K562 (cell line): ENCODE measurements at regions not wholly inside any gene's neighbourhood (a gene's known extent, or its start where the extent isn't known, plus 50 kb on each side); places are given as distances from the start of the nearest gene placed in this dataset.

ENCODE experiments used
- ATAC-seq: fragments of 200-7000 bp; cut with Tn5 transposase; 3 replicates; pipeline ENCODE4 v1.9.1; 2020; ENCODE audit warnings: moderate library complexity
- BruUV-seq: library from RNA; stranded (reverse); fragments of 400-500 nt; replicated peaks from 2 replicates; lab custom pipeline; 2021; lab: Mats Ljungman, UMichigan
- CTCF ChIA-PET: fragments of 300-600 bp; formaldehyde crosslinking; extraction: SDS; loops from one replicate; lab custom pipeline; 2021; ENCODE audit warnings: low intra/inter-chr PET ratio; lab: Yijun Ruan, JAX
- POLR2A ChIA-PET: fragments of 300-600, 350-650 bp; sonication (Branson Sonifier 250); formaldehyde crosslinking; extraction: SDS; loops from one replicate; lab custom pipeline; 2021; ENCODE audit warnings: antibody characterized with exemption, inconsistent platforms; lab: Yijun Ruan, JAX
- DNase-seq, 4 experiments: peaks; one replicate each; pipeline versions ENCODE4 v3.0.0 to v3.0.0-alpha.2; 2011 to 2018; ENCODE audit warnings: low spot score in 3 of 4, mixed read lengths in 3 of 4; ENCODE audit errors: extremely low read depth in 1 of 4
- FAIRE-seq: peaks from 2 replicates; lab custom pipeline; 2011; peaks lifted over from hg19 to GRCh38; lab: Jason Lieb, UNC
- H2AFZ ChIP-seq: 2 replicates; pipeline ENCODE4 v1.6.0; 2011; ENCODE audit warnings: low read depth, low read length, control low read depth, inconsistent platforms
- H3K27ac ChIP-seq: fragments of 200-600 bp; 3 replicates; pipeline ENCODE4 v1.8.0; 2011; ENCODE audit warnings: low read depth, mild to moderate bottlenecking, control low read depth, inconsistent platforms, low read length, moderate library complexity, mixed read lengths; ENCODE audit errors: extremely low read depth
- H3K27me3 ChIP-seq, 2 experiments: fragments of 300-600 bp in 1 of 2; 2 replicates in 1 of 2; 3 replicates in 1 of 2; pipeline versions ENCODE4 v1.6.0 to v1.8.0; 2011; ENCODE audit warnings: inconsistent platforms in 2 of 2, low read length in 2 of 2, mild to moderate bottlenecking in 1 of 2, mixed read lengths in 1 of 2, moderate library complexity in 1 of 2; ENCODE audit not compliant: control insufficient read depth in 2 of 2, insufficient read depth in 2 of 2
- H3K36me3 ChIP-seq: fragments of 300-600 bp; 3 replicates; pipeline ENCODE4 v1.8.0; 2011; ENCODE audit warnings: mild to moderate bottlenecking, low read length, inconsistent platforms; ENCODE audit not compliant: control insufficient read depth, insufficient read depth
- H3K4me1 ChIP-seq, 2 experiments: fragments of 200-600 bp in 1 of 2; replicated peaks in 1 of 2; 2 replicates in 1 of 2; 3 replicates in 1 of 2; pipeline versions ENCODE4 v1.5.1 to v1.8.0; 2011; ENCODE audit warnings: inconsistent platforms in 2 of 2, low read length in 2 of 2, mild to moderate bottlenecking in 1 of 2, mixed read lengths in 1 of 2, moderate library complexity in 1 of 2; ENCODE audit not compliant: control insufficient read depth in 2 of 2, insufficient read depth in 2 of 2
- H3K4me2 ChIP-seq: 2 replicates; pipeline ENCODE4 v1.6.1; 2011; ENCODE audit warnings: low read length, control low read depth, inconsistent platforms, mixed read lengths; ENCODE audit not compliant: insufficient read depth
- H3K4me3 ChIP-seq: fragments of 200-600 bp; sonication (generic), shearing (Covaris generic); 2 replicates; pipeline ENCODE4 v1.5.1; 2016; ENCODE audit warnings: control low read depth, inconsistent platforms
- H3K79me2 ChIP-seq: fragments of 200-600 bp; 3 replicates; pipeline ENCODE4 v1.8.0; 2011; ENCODE audit warnings: low read length, inconsistent platforms; ENCODE audit not compliant: control insufficient read depth, insufficient read depth
- H3K9ac ChIP-seq, 2 experiments: 2 replicates each; pipeline versions ENCODE4 v1.6.0 to v1.6.1; 2011; ENCODE audit warnings: low read depth in 2 of 2, low read length in 2 of 2, control low read depth in 1 of 2, inconsistent platforms in 1 of 2, mild to moderate bottlenecking in 1 of 2, mixed read lengths in 1 of 2; ENCODE audit not compliant: insufficient read depth in 1 of 2
- H3K9me1 ChIP-seq: one replicate; pipeline ENCODE4 v1.6.0; 2011; ENCODE audit warnings: inconsistent platforms, mild to moderate bottlenecking, low read length, moderate library complexity; ENCODE audit not compliant: control insufficient read depth, insufficient read depth
- H3K9me3 ChIP-seq: replicated peaks from 2 replicates; pipeline ENCODE4 v1.5.1; 2011; ENCODE audit warnings: low read depth, low read length, inconsistent platforms; ENCODE audit not compliant: control insufficient read depth, insufficient read depth
- H4K20me1 ChIP-seq: replicated peaks from 2 replicates; pipeline ENCODE4 v1.6.1; 2011; ENCODE audit warnings: low read length, inconsistent platforms, mixed read lengths; ENCODE audit not compliant: control insufficient read depth, insufficient read depth
- CHD1 ChIP-seq: fragments of 200-600 bp; sonication (generic); IDR thresholded peaks from one replicate; pipeline ENCODE4 v1.6.1; 2012; ENCODE audit warnings: mild to moderate bottlenecking, moderate library complexity, low read length, inconsistent platforms
- NBN ChIP-seq: fragments of 450-650 bp; IDR thresholded peaks from 2 replicates; pipeline ENCODE4 v1.6.1; 2016; ENCODE audit warnings: low read depth, mild to moderate bottlenecking
- NCOR1 ChIP-seq: fragments of 450-650 bp; IDR thresholded peaks from 2 replicates; pipeline ENCODE4 v1.6.1; 2016; ENCODE audit warnings: mild to moderate bottlenecking, moderate library complexity
- NFYB ChIP-seq: IDR thresholded peaks from 2 replicates; pipeline ENCODE4 v1.6.1; 2011; ENCODE audit warnings: mild to moderate bottlenecking, moderate library complexity; ENCODE audit not compliant: insufficient read length; ENCODE audit errors: extremely low read depth
- PRMT5 ChIP-seq: sonication (generic); formaldehyde crosslinking; IDR thresholded peaks from 2 replicates; pipeline ENCODE4 v1.5.0; 2020; ENCODE audit warnings: missing genetic modification reagents
- YY1 ChIP-seq, 3 experiments: IDR thresholded peaks; 2 replicates each; pipeline ENCODE4 v1.6.1; 2011; ENCODE audit warnings: low read length in 2 of 3, mild to moderate bottlenecking in 2 of 3, moderate library complexity in 2 of 3, borderline replicate concordance in 1 of 3, control low read depth in 1 of 3, low read depth in 1 of 3; ENCODE audit not compliant: insufficient read depth in 3 of 3, insufficient replicate concordance in 2 of 3, control insufficient read depth in 1 of 3, insufficient read length in 1 of 3; ENCODE audit errors: extremely low read depth in 1 of 3
- ZFPM2 ChIP-seq: fragments of 250-450 bp; sonication (Bioruptor Pico); IDR thresholded peaks from 2 replicates; pipeline ENCODE4 v1.5.1; 2022; ENCODE audit warnings: mild to moderate bottlenecking
- ZKSCAN8 ChIP-seq: fragments of 200-800 bp; sonication (Bioruptor generic); IDR thresholded peaks from 2 replicates; pipeline ENCODE4 v1.6.1; 2016; ENCODE audit warnings: missing genetic modification characterization, missing compliant biosample characterization
- ZNF174 ChIP-seq: fragments of 250-450 bp; sonication (Bioruptor Pico); IDR thresholded peaks from 2 replicates; pipeline ENCODE4 v1.4.0; 2020; ENCODE audit warnings: mild to moderate bottlenecking
- ZNF217 ChIP-seq: sonication (generic); formaldehyde crosslinking; IDR thresholded peaks from 2 replicates; pipeline ENCODE4 v1.8.0; 2022; ENCODE audit warnings: mild to moderate bottlenecking, missing genetic modification reagents
- ZNF232 ChIP-seq: sonication (generic); formaldehyde crosslinking; IDR thresholded peaks from 2 replicates; pipeline ENCODE4 v1.8.0; 2022; ENCODE audit warnings: mild to moderate bottlenecking, missing genetic modification reagents
- ZNF274 ChIP-seq: IDR thresholded peaks from 2 replicates; pipeline ENCODE4 v1.6.1; 2011; ENCODE audit warnings: low read depth, mild to moderate bottlenecking, low read length, moderate library complexity, borderline replicate concordance
- WGBS: fragments of 100-300 bp; shearing (Covaris generic); methylation state at CpG from one replicate; pipeline ENCODE4 v1.1.6; 2016; ENCODE audit warnings: low coverage, mixed read lengths; ENCODE audit not compliant: insufficient coverage; ENCODE audit errors: missing lambda C conversion rate; 5-methylcytosine and 5-hydroxymethylcytosine counted together
- in situ Hi-C: fragments of 300-500 bp; cut with MboI; formaldehyde crosslinking; loops from 4 replicates; pipeline ENCODE4 v1.15.0; 2018; ENCODE audit warnings: inconsistent platforms, mixed read lengths
- intact Hi-C: fragments of 100-400 bp; cut with micrococcal nuclease; formaldehyde crosslinking; loops from 2 replicates; pipeline ENCODE4 v1.14.2; 2022
- TF ChIP-seq, protein P1 (sequence below): fragments of 250-450 bp; sonication (Bioruptor Pico); IDR thresholded peaks from 2 replicates; pipeline ENCODE4 v1.8.0; 2022; ENCODE audit warnings: moderate library complexity, mild to moderate bottlenecking, inconsistent platforms
- TF ChIP-seq, protein P2 (sequence below): fragments of 450-650 bp; formaldehyde crosslinking; IDR thresholded peaks from 2 replicates; pipeline ENCODE4 v1.4.0; 2022; ENCODE audit warnings: mild to moderate bottlenecking, moderate library complexity

DNA sequence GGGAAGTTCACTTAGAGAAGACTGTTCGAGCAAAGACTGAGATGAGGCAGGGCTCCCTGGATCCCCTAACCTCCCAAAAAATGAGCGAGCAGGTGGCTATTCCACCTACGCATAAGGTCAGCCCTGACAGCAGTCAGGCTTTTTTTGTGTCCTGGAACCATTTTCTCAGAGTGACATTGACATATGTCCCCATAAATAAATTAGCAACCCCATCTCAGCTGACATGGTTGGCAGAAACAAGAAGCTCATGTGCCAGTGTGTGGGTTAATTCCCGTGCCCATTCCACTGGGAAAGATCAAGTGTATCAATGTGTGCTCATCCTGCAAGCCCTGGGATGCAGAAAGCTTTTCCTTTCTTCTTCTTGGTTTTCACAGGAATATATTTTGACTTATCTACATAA is 740.4 kb upstream of the CELF4 start:
- FAIRE-seq (no peak), DNase-seq (no peak), ATAC-seq (no peak)
- Histone ChIP-seq H3K4me2 (no peak overlapping the region), H3K9me1 (no peaks in the 10 kb centered on the region), H3K27me3 (no peaks in the 10 kb centered on the region; a peak in 1 of 5 replicates), H3K4me3 (no peak overlapping the region), H3K9ac (no peak overlapping the region), H3K27ac (no peak overlapping the region), H2AFZ (no peak overlapping the region), H3K9me3 (no peaks in the 10 kb centered on the region; the same call in 1 of the 2 replicates), H3K4me1 (no peaks in the 10 kb centered on the region), H3K36me3 (no peaks in the 10 kb centered on the region), H3K79me2 (no peaks in the 10 kb centered on the region), H4K20me1 (no peaks in the 10 kb centered on the region)
- TF ChIP-seq ZNF274 (no peak), CHD1 (no peak), ZKSCAN8 (no peak), ZNF174 (CRISPR knock-in tag) (no peak), NFYB (no peak), PRMT5 (CRISPR knock-in tag) (no peak), ZFPM2 (CRISPR knock-in tag) (no peak)
- intact Hi-C loops: no loop called here
- BruUV-seq: no TSS peak
- ChIA-PET POLR2A (no interaction called here), CTCF (no interaction called here)
- 1% methylated on average over 4 of the region's 4 CpGs for WGBS
- in situ Hi-C loops: no loop called here

DNA sequence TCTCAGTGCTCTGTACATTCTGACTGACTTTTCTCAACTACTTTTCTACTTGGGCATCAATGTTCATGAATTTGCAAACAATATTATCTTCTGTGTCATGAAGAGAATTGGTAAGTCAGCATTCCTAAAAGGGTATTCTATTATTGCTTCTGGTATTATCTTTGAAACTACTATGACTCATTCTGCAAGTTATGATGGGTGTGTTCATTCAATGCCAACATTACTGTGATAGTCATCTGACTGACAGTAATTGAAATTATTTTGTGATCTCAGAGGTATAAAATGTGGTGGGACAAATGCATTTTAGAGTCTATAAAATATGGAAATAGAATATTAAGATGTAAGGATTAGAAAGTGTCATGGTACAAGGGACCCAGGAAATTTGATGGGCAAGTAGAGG is 736.0 kb upstream of the CELF4 start:
- FAIRE-seq: no peak
- ChIA-PET CTCF (no interaction called here), POLR2A (no interaction called here)
- Histone ChIP-seq H3K9me3 (no peaks in the 10 kb centered on the region; the same call in 1 of the 2 replicates), H2AFZ (no peak overlapping the region), H3K36me3 (no peaks in the 10 kb centered on the region), H3K4me3 (no peak overlapping the region), H3K9me1 (no peaks in the 10 kb centered on the region), H4K20me1 (no peaks in the 10 kb centered on the region), H3K27me3 (no peaks in the 10 kb centered on the region), H3K9ac (no peak overlapping the region), H3K4me1 (no peaks in the 10 kb centered on the region), H3K4me2 (no peak overlapping the region), H3K79me2 (no peaks in the 10 kb centered on the region), H3K27ac (no peak overlapping the region)
- DNase-seq: no peak
- in situ Hi-C loops: no loop called here
- ATAC-seq: no peak
- intact Hi-C loops: no loop called here
- BruUV-seq: no TSS peak
- TF ChIP-seq ZNF217 (CRISPR knock-in tag) (no peak), NCOR1 (no peak), ZNF232 (CRISPR knock-in tag) (no peak), NBN (no peak), YY1 (IDR thresholded peaks at IDR 0.05; ENCODE audit: borderline replicate concordance in 1 of 3, control insufficient read depth in 1 of 3, extremely low read depth in 1 of 3, insufficient read depth in 3 of 3, insufficient read length in 1 of 3, insufficient replicate concordance in 2 of 3, low read depth in 1 of 3, low read length in 2 of 3) (no peak)
- TF ChIP-seq, protein P1, sequence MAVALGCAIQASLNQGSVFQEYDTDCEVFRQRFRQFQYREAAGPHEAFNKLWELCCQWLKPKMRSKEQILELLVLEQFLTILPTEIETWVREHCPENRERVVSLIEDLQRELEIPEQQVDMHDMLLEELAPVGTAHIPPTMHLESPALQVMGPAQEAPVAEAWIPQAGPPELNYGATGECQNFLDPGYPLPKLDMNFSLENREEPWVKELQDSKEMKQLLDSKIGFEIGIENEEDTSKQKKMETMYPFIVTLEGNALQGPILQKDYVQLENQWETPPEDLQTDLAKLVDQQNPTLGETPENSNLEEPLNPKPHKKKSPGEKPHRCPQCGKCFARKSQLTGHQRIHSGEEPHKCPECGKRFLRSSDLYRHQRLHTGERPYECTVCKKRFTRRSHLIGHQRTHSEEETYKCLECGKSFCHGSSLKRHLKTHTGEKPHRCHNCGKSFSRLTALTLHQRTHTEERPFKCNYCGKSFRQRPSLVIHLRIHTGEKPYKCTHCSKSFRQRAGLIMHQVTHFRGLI (CRISPR knock-in tag): no peak
- TF ChIP-seq, protein P2, sequence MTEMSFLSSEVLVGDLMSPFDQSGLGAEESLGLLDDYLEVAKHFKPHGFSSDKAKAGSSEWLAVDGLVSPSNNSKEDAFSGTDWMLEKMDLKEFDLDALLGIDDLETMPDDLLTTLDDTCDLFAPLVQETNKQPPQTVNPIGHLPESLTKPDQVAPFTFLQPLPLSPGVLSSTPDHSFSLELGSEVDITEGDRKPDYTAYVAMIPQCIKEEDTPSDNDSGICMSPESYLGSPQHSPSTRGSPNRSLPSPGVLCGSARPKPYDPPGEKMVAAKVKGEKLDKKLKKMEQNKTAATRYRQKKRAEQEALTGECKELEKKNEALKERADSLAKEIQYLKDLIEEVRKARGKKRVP (CRISPR knock-in tag): no peak
- TF ChIP-seq, all 486 proteins: peak for 0
